Fibroblast of lung (primary cell): ENCODE measurements at regions not wholly inside any gene's neighbourhood (a gene's known extent, or its start where the extent isn't known, plus 50 kb on each side); places are given as distances from the start of the nearest gene placed in this dataset.
A peak's percentile ranks its signal among the peaks of the same experiment; 100 is the strongest.

ENCODE experiments used
- DNase-seq, 2 donors: peaks; one replicate each; pipeline versions ENCODE4 v3.0.0 to v3.0.0-alpha.2; 2010; ENCODE audit warnings: low read depth in 2 of 2
- H2AFZ ChIP-seq: 2 replicates; pipeline ENCODE4 v1.5.1; 2012; ENCODE audit warnings: low read length, control low read depth, inconsistent platforms
- H3K27ac ChIP-seq: 2 replicates; pipeline ENCODE4 v1.5.1; 2011; ENCODE audit warnings: low read length, control low read depth; ENCODE audit not compliant: insufficient read depth
- H3K27me3 ChIP-seq: 2 replicates; pipeline ENCODE4 v1.5.1; 2011; ENCODE audit warnings: mild to moderate bottlenecking, low read length; ENCODE audit not compliant: control insufficient read depth, insufficient read depth
- H3K36me3 ChIP-seq: 2 replicates; pipeline ENCODE4 v1.5.1; 2011; ENCODE audit warnings: low read length; ENCODE audit not compliant: control insufficient read depth, insufficient read depth
- H3K4me1 ChIP-seq: 2 replicates; pipeline ENCODE4 v1.5.1; 2011; ENCODE audit warnings: low read length; ENCODE audit not compliant: control insufficient read depth, insufficient read depth; ENCODE audit errors: extremely low read depth
- H3K4me2 ChIP-seq: 2 replicates; pipeline ENCODE4 v1.5.1; 2011; ENCODE audit warnings: low read length, control low read depth; ENCODE audit not compliant: insufficient read depth; ENCODE audit errors: extremely low read depth
- H3K4me3 ChIP-seq, 4 experiments: fragments of 200-600 bp in 1 of 4; sonication (generic) in 1 of 4; replicated peaks in 1 of 4; 2 replicates each; pipeline ENCODE4 v1.5.1; 2011 to 2016; ENCODE audit warnings: low read length in 4 of 4, low read depth in 3 of 4, mild to moderate bottlenecking in 3 of 4, control low read depth in 2 of 4, inconsistent platforms in 1 of 4, mixed read lengths in 1 of 4; ENCODE audit not compliant: insufficient read depth in 1 of 4; ENCODE audit errors: control extremely low read depth in 1 of 4
- H3K79me2 ChIP-seq: 2 replicates; pipeline ENCODE4 v1.5.1; 2012; ENCODE audit warnings: mild to moderate bottlenecking, low read length, inconsistent platforms; ENCODE audit not compliant: control insufficient read depth, insufficient read depth
- H3K9ac ChIP-seq: 2 replicates; pipeline ENCODE4 v1.5.1; 2011; ENCODE audit warnings: mild to moderate bottlenecking, low read length, control low read depth; ENCODE audit not compliant: insufficient read depth
- H3K9me3 ChIP-seq: 2 replicates; pipeline ENCODE4 v1.5.1; 2012; ENCODE audit warnings: low read depth, low read length; ENCODE audit not compliant: control insufficient read depth, insufficient read depth
- H4K20me1 ChIP-seq: 2 replicates; pipeline ENCODE4 v1.5.1; 2011; ENCODE audit warnings: low read length; ENCODE audit not compliant: control insufficient read depth, insufficient read depth; ENCODE audit errors: extremely low read depth
- CTCF ChIP-seq, 2 donors: IDR thresholded peaks in 1 of 2; conservative IDR thresholded peaks in 1 of 2; 1 replicate in 1 of 2; 2 replicates in 1 of 2; pipeline ENCODE4 v1.5.1; 2011 to 2012; ENCODE audit warnings: low read length in 2 of 2, control low read depth in 1 of 2, inconsistent platforms in 1 of 2, low read depth in 1 of 2, mild to moderate bottlenecking in 1 of 2
- EZH2 ChIP-seq: IDR thresholded peaks from 2 replicates; pipeline ENCODE4 v1.5.1; 2012; ENCODE audit warnings: low read length, control low read depth, mild to moderate bottlenecking; ENCODE audit errors: missing control alignments

GRCh38 chr1:198467342-198467741 lies 73.1 kb downstream of the ATP6V1G3 start:
- Histone ChIP-seq H3K27ac (no peak overlapping the region), H3K4me2 (no peak overlapping the region), H3K79me2 (no peaks in the 10 kb centered on the region), H3K36me3 (no peaks in the 10 kb centered on the region), H2AFZ (no peak overlapping the region), H3K27me3 (no peaks in the 10 kb centered on the region), H3K9me3 (no peaks in the 10 kb centered on the region), H3K4me1 (peaks cover 3% of the 10 kb centered on the region), H3K4me3 (no peak overlapping the region), H3K9ac (no peak overlapping the region), H4K20me1 (no peaks in the 10 kb centered on the region)
- TF ChIP-seq CTCF (conservative IDR thresholded peaks at IDR 0.05 in 1 of 2, IDR thresholded peaks at IDR 0.05 in 1 of 2; ENCODE audit: low read depth in 1 of 2, low read length in 2 of 2) (no peak), EZH2 (no peak)
- no peak for DNase-seq

- H3K27ac ChIP-seq, result no peak overlapping the region
- no peaks in the 10 kb centered on the region for H3K79me2 ChIP-seq
- H3K36me3 ChIP-seq, result no peaks in the 10 kb centered on the region
- no peak overlapping the region for H3K4me2 ChIP-seq
- H3K27me3 ChIP-seq, result no peaks in the 10 kb centered on the region
- peak overlapping the region; percentile 27 for H2AFZ ChIP-seq
- no peak overlapping the region for H3K4me3 ChIP-seq
- no peaks in the 10 kb centered on the region for H3K9me3 ChIP-seq
- H4K20me1 ChIP-seq, result no peaks in the 10 kb centered on the region
- DNase-seq, result peak; percentile 64 to 75
- peaks cover 3% of the 10 kb centered on the region for H3K4me1 ChIP-seq
- H3K9ac ChIP-seq, result no peak overlapping the region
- TF ChIP-seq CTCF (conservative IDR thresholded peaks at IDR 0.05 in 1 of 2, IDR thresholded peaks at IDR 0.05 in 1 of 2; ENCODE audit: low read depth in 1 of 2, low read length in 2 of 2), result peak; percentile 56 to 65
- no peak for TF ChIP-seq EZH2
These were observed 75.0 kb downstream of the ATP6V1G3 start for GRCh38 chr1:198465201-198466144.

GRCh38 chr1:198463709-198464108 lies 76.8 kb downstream of the ATP6V1G3 start:
- H3K27me3 ChIP-seq, result no peaks in the 10 kb centered on the region
- H3K4me1 ChIP-seq, result peaks cover 3% of the 10 kb centered on the region
- no peaks in the 10 kb centered on the region for H3K79me2 ChIP-seq
- H3K9ac ChIP-seq, result no peak overlapping the region
- H2AFZ ChIP-seq, result no peak overlapping the region
- H3K4me3 ChIP-seq, result no peak overlapping the region
- no peak overlapping the region for H3K4me2 ChIP-seq
- H3K9me3 ChIP-seq, result no peaks in the 10 kb centered on the region
- H4K20me1 ChIP-seq, result no peaks in the 10 kb centered on the region
- no peak overlapping the region for H3K27ac ChIP-seq
- DNase-seq, result no peak
- H3K36me3 ChIP-seq, result no peaks in the 10 kb centered on the region
- no peak for TF ChIP-seq CTCF (conservative IDR thresholded peaks at IDR 0.05 in 1 of 2, IDR thresholded peaks at IDR 0.05 in 1 of 2; ENCODE audit: low read depth in 1 of 2, low read length in 2 of 2)
- TF ChIP-seq EZH2, result no peak
